MM.1S (cell line): ENCODE measurements at regions not wholly inside any gene's neighbourhood (a gene's known extent, or its start where the extent isn't known, plus 50 kb on each side); places are given as distances from the start of the nearest gene placed in this dataset.
"Not testable (repeated sequence)": the region's sequence is repeated elsewhere in the genome, so short reads cannot be mapped to it uniquely, and the experiment has no call there.

Source experiments
- DNase-seq: peaks from one replicate; pipeline ENCODE4 v3.0.0-alpha.2; 2015
- H2AFZ ChIP-seq: fragments of 300-600 bp; sonication (generic); 2 replicates; pipeline ENCODE4 v1.6.0; 2016; ENCODE audit warnings: antibody characterized with exemption, low read length
- H3F3A ChIP-seq: fragments of 300-600 bp; sonication (generic); 2 replicates; pipeline ENCODE4 v1.6.1; 2016; ENCODE audit warnings: mild to moderate bottlenecking, antibody characterized with exemption, low read length, moderate library complexity, mixed read lengths; ENCODE audit not compliant: insufficient read depth
- H3K27ac ChIP-seq: fragments of 300-600 bp; sonication (generic); 2 replicates; pipeline ENCODE4 v1.5.1; 2016; ENCODE audit warnings: mild to moderate bottlenecking, low read length
- H3K27me3 ChIP-seq: fragments of 300-600 bp; sonication (generic); replicated peaks from 2 replicates; pipeline ENCODE4 v1.6.0; 2016; ENCODE audit warnings: low read length; ENCODE audit not compliant: insufficient read depth
- H3K36me3 ChIP-seq: fragments of 300-600 bp; sonication (generic); replicated peaks from 2 replicates; pipeline ENCODE4 v1.6.1; 2016; ENCODE audit warnings: mild to moderate bottlenecking, low read length, mixed read lengths; ENCODE audit not compliant: insufficient read depth
- H3K4me1 ChIP-seq: fragments of 300-600 bp; sonication (generic); 2 replicates; pipeline ENCODE4 v1.6.1; 2016; ENCODE audit warnings: low read length, mixed read lengths
- H3K4me2 ChIP-seq: fragments of 300-600 bp; sonication (generic); 2 replicates; pipeline ENCODE4 v1.6.0; 2016; ENCODE audit warnings: low read depth, low read length
- H3K4me3 ChIP-seq: fragments of 300-600 bp; sonication (generic); 2 replicates; pipeline ENCODE4 v1.5.1; 2016; ENCODE audit warnings: low read length, mixed read lengths
- H3K79me2 ChIP-seq: fragments of 300-600 bp; sonication (generic); 2 replicates; pipeline ENCODE4 v1.6.1; 2016; ENCODE audit warnings: mixed run types, low read length, mixed read lengths
- H3K9ac ChIP-seq: fragments of 300-600 bp; sonication (generic); 2 replicates; pipeline ENCODE4 v1.6.1; 2016; ENCODE audit warnings: low read length, mixed read lengths
- H3K9me2 ChIP-seq: fragments of 300-600 bp; sonication (generic); replicated peaks from 2 replicates; pipeline ENCODE4 v1.6.1; 2016; ENCODE audit warnings: mild to moderate bottlenecking, low read length, mixed read lengths; ENCODE audit not compliant: insufficient read depth
- H3K9me3 ChIP-seq: fragments of 300-600 bp; sonication (generic); replicated peaks from 2 replicates; pipeline ENCODE4 v1.6.1; 2016; ENCODE audit warnings: mild to moderate bottlenecking, low read length, mixed read lengths; ENCODE audit not compliant: insufficient read depth
- H4K20me1 ChIP-seq: fragments of 300-600 bp; sonication (generic); 2 replicates; pipeline ENCODE4 v1.6.1; 2016; ENCODE audit warnings: mild to moderate bottlenecking, low read length, moderate library complexity, mixed read lengths; ENCODE audit not compliant: insufficient read depth
- CTCF ChIP-seq: fragments of 300-600 bp; sonication (generic); IDR thresholded peaks from 2 replicates; pipeline ENCODE4 v1.5.1; 2016; ENCODE audit warnings: antibody characterized with exemption, low read length, mixed read lengths
- EZH2 ChIP-seq: fragments of 300-600 bp; sonication (generic); optimal IDR thresholded peaks from 2 replicates; pipeline ENCODE3; 2017; ENCODE audit warnings: low read depth, mild to moderate bottlenecking, antibody characterized with exemption, low read length, mixed read lengths
- EZH2phosphoT487 ChIP-seq: fragments of 300-600 bp; sonication (generic); IDR thresholded peaks from 2 replicates; pipeline ENCODE4 v1.6.1; 2018; ENCODE audit warnings: antibody characterized with exemption, low read length

DNA sequence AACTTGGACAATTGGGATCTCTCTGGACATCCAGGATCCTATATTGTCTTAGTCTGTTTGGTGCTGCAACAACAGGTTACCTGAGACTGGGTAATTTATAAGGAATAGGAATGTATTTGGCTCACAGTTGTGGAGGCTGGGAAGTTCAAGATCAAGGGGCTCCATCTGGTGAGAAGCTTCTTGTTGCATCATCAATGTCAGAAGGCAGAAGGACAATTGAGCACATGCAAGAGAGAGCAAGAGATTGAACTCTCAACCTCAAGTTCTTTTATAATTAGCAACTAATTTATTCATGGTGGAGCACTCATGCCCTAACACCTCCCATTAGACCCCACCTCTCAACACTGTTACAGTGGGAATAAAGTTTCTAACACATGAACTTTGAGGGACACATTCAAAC is 124.7 kb upstream of the ETV3 start:
- Histone ChIP-seq H3K4me3 (no peak overlapping the region), H4K20me1 (no peaks in the 10 kb centered on the region), H3K4me2 (no peak overlapping the region), H3K9me2 (no peaks in the 10 kb centered on the region), H3F3A (no peaks in the 10 kb centered on the region), H3K27ac (no peak overlapping the region), H3K9me3 (no peaks in the 10 kb centered on the region), H2AFZ (no peak overlapping the region), H3K27me3 (no peaks in the 10 kb centered on the region), H3K36me3 (no peaks in the 10 kb centered on the region), H3K79me2 (no peaks in the 10 kb centered on the region), H3K4me1 (no peaks in the 10 kb centered on the region), H3K9ac (no peak overlapping the region)
- DNase-seq: no peak
- TF ChIP-seq CTCF (no peak), EZH2phosphoT487 (no peak), EZH2 (no peak)

GRCh38 chr1:157262422-157262821 is 124.2 kb upstream of the ETV3 start:
- no peaks in the 10 kb centered on the region for H3K79me2 ChIP-seq
- H3K4me2 ChIP-seq: no peak overlapping the region
- TF ChIP-seq CTCF (no peak), EZH2phosphoT487 (no peak), EZH2 (no peak)
- H3K4me3 ChIP-seq: no peak overlapping the region
- no peak for DNase-seq
- no peak overlapping the region for H3K9ac ChIP-seq
- no peaks in the 10 kb centered on the region for H3K9me3 ChIP-seq
- no peaks in the 10 kb centered on the region for H3K4me1 ChIP-seq
- H3K27ac ChIP-seq: no peak overlapping the region
- no peaks in the 10 kb centered on the region for H4K20me1 ChIP-seq
- H2AFZ ChIP-seq: no peak overlapping the region
- no peaks in the 10 kb centered on the region for H3K36me3 ChIP-seq
- no peaks in the 10 kb centered on the region for H3F3A ChIP-seq
- H3K9me2 ChIP-seq: no peaks in the 10 kb centered on the region
- H3K27me3 ChIP-seq: no peaks in the 10 kb centered on the region

GRCh38 chr1:157255891-157256290 is 117.7 kb upstream of the ETV3 start:
- not testable (repeated sequence) for H3K79me2 ChIP-seq, H3K9me3 ChIP-seq, H3F3A ChIP-seq, H3K4me1 ChIP-seq, H3K4me2 ChIP-seq, H3K9ac ChIP-seq, H3K27me3 ChIP-seq, H3K4me3 ChIP-seq, DNase-seq, H3K36me3 ChIP-seq, H3K27ac ChIP-seq, H2AFZ ChIP-seq, H3K9me2 ChIP-seq, H4K20me1 ChIP-seq

GRCh38 chr1:157254183-157254582 is 116.0 kb upstream of the ETV3 start:
- H3K9ac ChIP-seq, H3K4me2 ChIP-seq, H2AFZ ChIP-seq, H3K36me3 ChIP-seq, H3F3A ChIP-seq, H3K4me3 ChIP-seq, H3K9me2 ChIP-seq, H3K27me3 ChIP-seq, H3K9me3 ChIP-seq, H3K27ac ChIP-seq, H3K4me1 ChIP-seq, H4K20me1 ChIP-seq, H3K79me2 ChIP-seq: not testable (repeated sequence)
- DNase-seq: peak; percentile 26
